HEK293 (cell line): ENCODE measurements at regions not wholly inside any gene's neighbourhood (a gene's known extent, or its start where the extent isn't known, plus 50 kb on each side); places are given as distances from the start of the nearest gene placed in this dataset.

ENCODE experiments used
- CTCF ChIA-PET: fragments of 350-600 bp; formaldehyde crosslinking; extraction: SDS; loops from one replicate; lab custom pipeline; 2021; ENCODE audit warnings: antibody characterized with exemption; lab: Yijun Ruan, JAX
- POLR2A ChIA-PET: fragments of 300-600 bp; formaldehyde crosslinking; extraction: SDS; loops from one replicate; lab custom pipeline; 2020; ENCODE audit warnings: antibody characterized with exemption, inconsistent platforms; lab: Yijun Ruan, JAX
- H3K27ac ChIP-seq: fragments of 200-500 bp; sonication (Bioruptor generic); 2 replicates; pipeline ENCODE4 v1.5.1; 2014; ENCODE audit warnings: low read depth, low read length, control low read depth, inconsistent platforms; ENCODE audit errors: extremely low read depth
- H3K36me3 ChIP-seq, 2 experiments: fragments of 200-500 bp in 1 of 2; sonication (Bioruptor generic) in 1 of 2; 1 replicate in 1 of 2; 2 replicates in 1 of 2; pipeline ENCODE4 v1.5.1; 2014 to 2017; ENCODE audit warnings: inconsistent platforms in 2 of 2, low read length in 2 of 2; ENCODE audit not compliant: control insufficient read depth in 2 of 2, insufficient read depth in 1 of 2
- H3K4me1 ChIP-seq: fragments of 200-500 bp; sonication (Bioruptor generic); 2 replicates; pipeline ENCODE4 v1.5.1; 2014; ENCODE audit warnings: mild to moderate bottlenecking, low read length, inconsistent platforms; ENCODE audit not compliant: control insufficient read depth, insufficient read depth
- H3K4me3 ChIP-seq: 2 replicates; pipeline ENCODE4 v1.5.1; 2011; ENCODE audit warnings: low read depth, mild to moderate bottlenecking, control low read depth, low read length, moderate library complexity
- H3K9me3 ChIP-seq: fragments of 200-500 bp; sonication (Bioruptor generic); 2 replicates; pipeline ENCODE4 v1.5.1; 2014; ENCODE audit warnings: low read depth, low read length, inconsistent platforms; ENCODE audit not compliant: control insufficient read depth, insufficient read depth
- BCL11A ChIP-seq: fragments of 450-650 bp; formaldehyde crosslinking; IDR thresholded peaks from 2 replicates; pipeline ENCODE4 v1.5.1; 2016; ENCODE audit warnings: low read depth, missing biosample characterization, missing genetic modification characterization
- GLI4 ChIP-seq: fragments of 450-650 bp; formaldehyde crosslinking; IDR thresholded peaks from 2 replicates; pipeline ENCODE4 v1.5.1; 2016; ENCODE audit warnings: missing biosample characterization, missing genetic modification characterization
- GLIS1 ChIP-seq: fragments of 450-650 bp; formaldehyde crosslinking; IDR thresholded peaks from 2 replicates; pipeline ENCODE4 v1.5.1; 2016; ENCODE audit warnings: missing biosample characterization, missing genetic modification characterization
- SCRT1 ChIP-seq: fragments of 450-650 bp; formaldehyde crosslinking; IDR thresholded peaks from 2 replicates; pipeline ENCODE4 v1.5.1; 2016; ENCODE audit warnings: missing biosample characterization, missing genetic modification characterization, borderline replicate concordance
- TRIM28 ChIP-seq: IDR thresholded peaks from 2 replicates; pipeline ENCODE4 v1.6.1; 2011; ENCODE audit warnings: low read length, control low read depth, borderline replicate concordance
- ZBTB17 ChIP-seq: fragments of 450-650 bp; formaldehyde crosslinking; IDR thresholded peaks from 2 replicates; pipeline ENCODE4 v1.5.1; 2016; ENCODE audit warnings: missing biosample characterization, missing genetic modification characterization
- ZBTB44 ChIP-seq: fragments of 450-650 bp; IDR thresholded peaks from 2 replicates; pipeline ENCODE4 v1.5.1; 2018; ENCODE audit warnings: missing biosample characterization, mild to moderate bottlenecking, missing genetic modification characterization
- ZFP3 ChIP-seq: fragments of 450-650 bp; formaldehyde crosslinking; IDR thresholded peaks from 2 replicates; pipeline ENCODE4 v1.5.1; 2016; ENCODE audit warnings: low read depth, missing biosample characterization, missing genetic modification characterization
- ZNF148 ChIP-seq: fragments of 450-650 bp; formaldehyde crosslinking; IDR thresholded peaks from 2 replicates; pipeline ENCODE4 v1.5.0; 2017; ENCODE audit warnings: missing biosample characterization, missing genetic modification characterization, borderline replicate concordance
- ZNF221 ChIP-seq: fragments of 450-650 bp; formaldehyde crosslinking; IDR thresholded peaks from 2 replicates; pipeline ENCODE4 v1.5.1; 2017; ENCODE audit warnings: missing biosample characterization, missing genetic modification characterization, borderline replicate concordance
- ZNF24 ChIP-seq: fragments of 450-650 bp; formaldehyde crosslinking; IDR thresholded peaks from 2 replicates; pipeline ENCODE4 v1.5.1; 2016; ENCODE audit warnings: missing biosample characterization, missing genetic modification characterization
- ZNF350 ChIP-seq: fragments of 450-650 bp; formaldehyde crosslinking; IDR thresholded peaks from 2 replicates; pipeline ENCODE4 v1.5.0; 2017; ENCODE audit warnings: missing biosample characterization, mild to moderate bottlenecking, missing genetic modification characterization
- ZNF362 ChIP-seq: fragments of 450-650 bp; formaldehyde crosslinking; IDR thresholded peaks from 2 replicates; pipeline ENCODE4 v1.5.1; 2016; ENCODE audit warnings: missing biosample characterization, missing genetic modification characterization
- ZNF776 ChIP-seq: fragments of 450-650 bp; formaldehyde crosslinking; IDR thresholded peaks from 2 replicates; pipeline ENCODE4 v1.5.0; 2017; ENCODE audit warnings: missing biosample characterization, missing genetic modification characterization, borderline replicate concordance
- ZNF792 ChIP-seq: fragments of 450-650 bp; formaldehyde crosslinking; IDR thresholded peaks from 2 replicates; pipeline ENCODE4 v1.5.1; 2016; ENCODE audit warnings: missing biosample characterization, missing genetic modification characterization
- ZNF837 ChIP-seq: fragments of 450-650 bp; formaldehyde crosslinking; IDR thresholded peaks from 2 replicates; pipeline ENCODE4 v1.5.1; 2016; ENCODE audit warnings: missing biosample characterization, missing genetic modification characterization
- TF ChIP-seq, protein P1 (sequence below): fragments of 450-650 bp; formaldehyde crosslinking; IDR thresholded peaks from 2 replicates; pipeline ENCODE4 v1.5.1; 2016; ENCODE audit warnings: missing biosample characterization, missing genetic modification characterization
- TF ChIP-seq, protein P2 (sequence below): fragments of 450-650 bp; formaldehyde crosslinking; IDR thresholded peaks from 2 replicates; pipeline ENCODE4 v1.5.1; 2016; ENCODE audit warnings: missing biosample characterization, missing genetic modification characterization

GRCh38 chr9:96048956-96049831 is 173.7 kb downstream of the ERCC6L2 start (continued):
- TF ChIP-seq ZNF148 (tag by site-specific recombination) (no peak), TRIM28 (no peak), BCL11A (tag by site-specific recombination) (no peak), GLIS1 (tag by site-specific recombination) (no peak), GLI4 (no peak)

DNA sequence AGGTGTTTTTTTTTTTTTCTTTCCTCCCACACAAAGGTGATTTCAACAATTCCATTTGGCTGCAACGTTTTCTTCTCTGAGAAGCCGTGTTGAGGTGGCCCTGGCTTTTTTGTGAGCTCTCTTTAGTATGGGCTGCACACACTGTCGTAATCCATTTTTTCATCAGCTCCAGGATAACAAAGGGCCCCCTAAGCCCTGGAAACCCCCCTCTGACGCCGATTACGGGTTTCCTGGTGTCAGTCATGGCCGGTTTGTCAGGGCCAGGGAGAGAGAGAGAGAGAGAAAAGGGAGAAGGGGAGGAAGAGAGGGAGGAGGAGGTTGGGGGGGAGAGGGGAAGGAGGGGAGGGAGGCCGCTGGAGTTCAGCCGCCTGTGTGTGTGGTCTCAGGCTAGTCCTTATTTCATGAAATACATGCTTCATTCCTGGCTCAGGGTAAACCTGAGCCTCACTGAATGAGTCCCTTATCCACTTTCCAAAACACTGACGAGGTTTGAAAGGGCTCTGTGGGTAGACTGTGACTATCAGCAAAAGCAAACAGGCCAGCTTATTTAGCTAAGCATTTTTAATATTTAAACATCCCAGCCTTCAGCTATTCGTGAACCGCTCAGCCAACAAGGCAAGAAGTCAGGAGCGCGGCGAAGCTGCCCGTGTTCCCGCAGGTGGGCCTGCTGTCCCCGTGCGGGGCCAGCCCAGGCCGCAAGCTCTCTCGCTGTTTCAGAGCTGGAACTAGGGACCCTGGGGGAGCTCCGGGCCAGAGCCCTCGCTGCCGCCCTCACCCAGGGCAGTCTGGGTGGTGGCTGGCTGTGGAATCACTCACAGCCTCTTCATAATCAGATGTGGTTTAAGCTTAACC is 172.8 kb downstream of the ERCC6L2 start:
- Histone ChIP-seq H3K27ac (no peak overlapping the region), H3K4me1 (no peaks in the 10 kb centered on the region), H3K36me3 (no peaks in the 10 kb centered on the region), H3K9me3 (no peaks in the 10 kb centered on the region), H3K4me3 (no peak overlapping the region)
- ChIA-PET CTCF (interaction anchor here (0.8 kb wide), 1 partner anchor 23 kb away, joined by 3 read pairs; no protein-coding TSS in a partner anchor), POLR2A (interaction anchor here (0.6 kb wide), 1 partner anchor 170 kb away, joined by 3 read pairs; no protein-coding TSS in a partner anchor)
- no peak for TF ChIP-seq ZBTB44
- no peak for TF ChIP-seq ZNF776
- TF ChIP-seq, protein P1, sequence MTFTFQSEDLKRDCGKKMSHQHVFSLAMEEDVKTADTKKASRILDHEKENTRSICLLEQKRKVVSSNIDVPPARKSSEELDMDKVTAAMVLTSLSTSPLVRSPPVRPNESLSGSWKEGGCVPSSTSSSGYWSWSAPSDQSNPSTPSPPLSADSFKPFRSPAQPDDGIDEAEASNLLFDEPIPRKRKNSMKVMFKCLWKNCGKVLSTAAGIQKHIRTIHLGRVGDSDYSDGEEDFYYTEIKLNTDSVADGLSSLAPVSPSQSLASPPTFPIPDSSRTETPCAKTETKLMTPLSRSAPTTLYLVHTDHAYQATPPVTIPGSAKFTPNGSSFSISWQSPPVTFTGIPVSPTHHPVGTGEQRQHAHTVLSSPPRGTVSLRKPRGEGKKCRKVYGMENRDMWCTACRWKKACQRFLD (tag by site-specific recombination), result no peak
- TF ChIP-seq, protein P2, sequence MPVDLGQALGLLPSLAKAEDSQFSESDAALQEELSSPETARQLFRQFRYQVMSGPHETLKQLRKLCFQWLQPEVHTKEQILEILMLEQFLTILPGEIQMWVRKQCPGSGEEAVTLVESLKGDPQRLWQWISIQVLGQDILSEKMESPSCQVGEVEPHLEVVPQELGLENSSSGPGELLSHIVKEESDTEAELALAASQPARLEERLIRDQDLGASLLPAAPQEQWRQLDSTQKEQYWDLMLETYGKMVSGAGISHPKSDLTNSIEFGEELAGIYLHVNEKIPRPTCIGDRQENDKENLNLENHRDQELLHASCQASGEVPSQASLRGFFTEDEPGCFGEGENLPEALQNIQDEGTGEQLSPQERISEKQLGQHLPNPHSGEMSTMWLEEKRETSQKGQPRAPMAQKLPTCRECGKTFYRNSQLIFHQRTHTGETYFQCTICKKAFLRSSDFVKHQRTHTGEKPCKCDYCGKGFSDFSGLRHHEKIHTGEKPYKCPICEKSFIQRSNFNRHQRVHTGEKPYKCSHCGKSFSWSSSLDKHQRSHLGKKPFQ (tag by site-specific recombination), result no peak
- no peak for TF ChIP-seq ZNF221 (tag by site-specific recombination)
- no peak for TF ChIP-seq SCRT1
- TF ChIP-seq ZNF362 (tag by site-specific recombination), result no peak
- TF ChIP-seq ZNF792 (tag by site-specific recombination), result no peak
- TF ChIP-seq ZFP3 (tag by site-specific recombination), result no peak
- no peak for TF ChIP-seq ZNF24 (tag by site-specific recombination)
- TF ChIP-seq ZBTB17 (tag by site-specific recombination), result no peak
- no peak for TF ChIP-seq ZNF837 (tag by site-specific recombination)
- TF ChIP-seq ZNF350 (tag by site-specific recombination), result no peak
